ENCODE measurements at regions not wholly inside any gene's neighbourhood (a gene's known extent, or its start where the extent isn't known, plus 50 kb on each side); places are given as distances from the start of the nearest gene placed in this dataset.

DNA sequence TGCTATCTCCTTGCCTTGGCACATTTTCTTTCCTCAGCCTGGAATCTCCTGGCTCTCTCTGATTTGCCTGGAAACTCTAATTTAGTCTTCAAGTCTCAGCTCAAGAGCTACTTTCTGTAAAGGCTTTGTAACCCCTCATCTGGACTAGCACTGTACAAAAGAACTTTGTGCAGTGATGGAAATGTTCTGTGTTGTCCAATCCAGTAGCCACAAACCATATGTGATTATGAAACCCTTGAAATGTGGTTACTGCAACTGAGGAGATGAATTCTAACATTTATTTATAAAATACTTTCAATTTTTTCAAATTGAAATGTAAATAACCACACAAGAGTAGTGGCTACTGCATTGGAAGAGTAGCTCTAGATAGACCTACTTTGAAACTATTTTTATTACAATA is 66.6 kb upstream of the HS3ST1 start:
- no peak for TF ChIP-seq EZH2 (IDR thresholded peaks at IDR 0.05; ENCODE audit: borderline replicate concordance, insufficient read depth, low read depth, low read length, poor library complexity, severe bottlenecking)
- TF ChIP-seq, protein P1, sequence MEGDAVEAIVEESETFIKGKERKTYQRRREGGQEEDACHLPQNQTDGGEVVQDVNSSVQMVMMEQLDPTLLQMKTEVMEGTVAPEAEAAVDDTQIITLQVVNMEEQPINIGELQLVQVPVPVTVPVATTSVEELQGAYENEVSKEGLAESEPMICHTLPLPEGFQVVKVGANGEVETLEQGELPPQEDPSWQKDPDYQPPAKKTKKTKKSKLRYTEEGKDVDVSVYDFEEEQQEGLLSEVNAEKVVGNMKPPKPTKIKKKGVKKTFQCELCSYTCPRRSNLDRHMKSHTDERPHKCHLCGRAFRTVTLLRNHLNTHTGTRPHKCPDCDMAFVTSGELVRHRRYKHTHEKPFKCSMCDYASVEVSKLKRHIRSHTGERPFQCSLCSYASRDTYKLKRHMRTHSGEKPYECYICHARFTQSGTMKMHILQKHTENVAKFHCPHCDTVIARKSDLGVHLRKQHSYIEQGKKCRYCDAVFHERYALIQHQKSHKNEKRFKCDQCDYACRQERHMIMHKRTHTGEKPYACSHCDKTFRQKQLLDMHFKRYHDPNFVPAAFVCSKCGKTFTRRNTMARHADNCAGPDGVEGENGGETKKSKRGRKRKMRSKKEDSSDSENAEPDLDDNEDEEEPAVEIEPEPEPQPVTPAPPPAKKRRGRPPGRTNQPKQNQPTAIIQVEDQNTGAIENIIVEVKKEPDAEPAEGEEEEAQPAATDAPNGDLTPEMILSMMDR (IDR thresholded peaks at IDR 0.05): no peak

Data from B cell (primary cell).